B cell (primary cell): ENCODE measurements at regions not wholly inside any gene's neighbourhood (a gene's known extent, or its start where the extent isn't known, plus 50 kb on each side); places are given as distances from the start of the nearest gene placed in this dataset.

Experiments
- EZH2 ChIP-seq: IDR thresholded peaks from 2 replicates; pipeline ENCODE4 v1.6.1; 2012; ENCODE audit warnings: borderline replicate concordance, low read depth, mild to moderate bottlenecking, moderate library complexity, low read length; ENCODE audit not compliant: insufficient read depth, poor library complexity, severe bottlenecking
- TF ChIP-seq, protein P1 (sequence below): fragments of 200-600 bp; IDR thresholded peaks from one replicate; pipeline ENCODE4 v1.8.0; 2022; ENCODE audit warnings: antibody characterized with exemption, mild to moderate bottlenecking

DNA sequence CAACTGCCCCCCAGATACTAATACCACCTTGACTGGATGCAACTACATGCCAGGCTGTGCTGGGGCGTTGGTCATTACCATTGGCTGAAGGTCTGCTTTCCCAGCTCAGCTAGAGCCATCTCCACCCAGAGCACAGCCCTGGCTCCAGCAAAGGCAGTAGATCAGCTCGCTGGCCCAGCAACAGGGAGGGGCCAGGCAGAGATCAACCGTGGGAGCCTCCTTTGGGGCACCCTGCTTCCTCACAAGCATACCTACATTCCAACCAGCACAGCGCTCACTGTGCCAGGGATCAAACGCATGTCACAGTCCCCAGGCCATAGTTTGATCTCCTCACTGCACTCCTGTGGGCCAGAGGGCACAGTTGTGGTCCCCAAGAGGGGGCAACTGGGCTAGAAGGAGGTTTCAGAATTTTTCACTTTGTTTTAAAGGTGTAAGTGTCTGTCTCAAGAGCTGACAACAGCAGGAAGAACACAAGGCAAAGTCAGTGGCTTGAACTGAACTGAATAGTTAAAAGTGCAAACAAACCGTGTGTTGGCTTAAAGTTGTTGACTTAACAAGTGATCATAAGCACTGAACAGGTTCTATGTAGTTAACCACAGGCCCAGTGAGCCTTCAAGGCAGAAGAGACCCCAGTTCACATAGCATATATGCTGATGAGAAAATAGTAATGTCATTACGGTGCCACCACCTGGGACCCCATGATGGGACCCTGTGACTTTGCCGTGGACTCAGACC lies 70.1 kb upstream of the BZW1 start:
- TF ChIP-seq, protein P1, sequence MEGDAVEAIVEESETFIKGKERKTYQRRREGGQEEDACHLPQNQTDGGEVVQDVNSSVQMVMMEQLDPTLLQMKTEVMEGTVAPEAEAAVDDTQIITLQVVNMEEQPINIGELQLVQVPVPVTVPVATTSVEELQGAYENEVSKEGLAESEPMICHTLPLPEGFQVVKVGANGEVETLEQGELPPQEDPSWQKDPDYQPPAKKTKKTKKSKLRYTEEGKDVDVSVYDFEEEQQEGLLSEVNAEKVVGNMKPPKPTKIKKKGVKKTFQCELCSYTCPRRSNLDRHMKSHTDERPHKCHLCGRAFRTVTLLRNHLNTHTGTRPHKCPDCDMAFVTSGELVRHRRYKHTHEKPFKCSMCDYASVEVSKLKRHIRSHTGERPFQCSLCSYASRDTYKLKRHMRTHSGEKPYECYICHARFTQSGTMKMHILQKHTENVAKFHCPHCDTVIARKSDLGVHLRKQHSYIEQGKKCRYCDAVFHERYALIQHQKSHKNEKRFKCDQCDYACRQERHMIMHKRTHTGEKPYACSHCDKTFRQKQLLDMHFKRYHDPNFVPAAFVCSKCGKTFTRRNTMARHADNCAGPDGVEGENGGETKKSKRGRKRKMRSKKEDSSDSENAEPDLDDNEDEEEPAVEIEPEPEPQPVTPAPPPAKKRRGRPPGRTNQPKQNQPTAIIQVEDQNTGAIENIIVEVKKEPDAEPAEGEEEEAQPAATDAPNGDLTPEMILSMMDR = no peak
- no peak for TF ChIP-seq EZH2
